PC-9 (cell line): ENCODE measurements at regions not wholly inside any gene's neighbourhood (a gene's known extent, or its start where the extent isn't known, plus 50 kb on each side); places are given as distances from the start of the nearest gene placed in this dataset.

Experiments used
- BruUV-seq: library from RNA; stranded (reverse); fragments of 400-500 nt; replicated peaks from 2 replicates; lab custom pipeline; 2021; lab: Mats Ljungman, UMichigan
- CTCF ChIA-PET: fragments of 300-600 bp; sonication (Branson Sonifier 250); formaldehyde crosslinking; loops from one replicate; lab custom pipeline; 2022; ENCODE audit warnings: antibody characterized with exemption; lab: Charles Lee
- POLR2A ChIA-PET: fragments of 300-600 bp; sonication (Branson Sonifier 250); formaldehyde crosslinking; loops from one replicate; lab custom pipeline; 2022; ENCODE audit warnings: antibody characterized with exemption; ENCODE audit not compliant: unreplicated experiment; lab: Charles Lee
- DNase-seq, 2 experiments: peaks; one replicate each; pipeline versions ENCODE4 v3.0.0 to v3.0.0-alpha.2; 2015 to 2022; ENCODE audit warnings: mixed read lengths in 1 of 2
- H2AFZ ChIP-seq: fragments of 200-600 bp; sonication (generic); 2 replicates; pipeline ENCODE4 v1.8.1; 2017; ENCODE audit warnings: antibody characterized with exemption
- H3F3A ChIP-seq: fragments of 200-600 bp; sonication (generic); 2 replicates; pipeline ENCODE4 v1.8.1; 2017; ENCODE audit warnings: antibody characterized with exemption, mild to moderate bottlenecking, low read depth; ENCODE audit not compliant: insufficient read depth
- H3K27ac ChIP-seq: fragments of 200-600 bp; sonication (generic); 2 replicates; pipeline ENCODE4 v1.6.1; 2016; ENCODE audit warnings: mixed run types
- H3K27me3 ChIP-seq: fragments of 200-600 bp; sonication (generic); 2 replicates; pipeline ENCODE4 v1.6.1; 2016; ENCODE audit warnings: low read depth, mixed run types; ENCODE audit not compliant: insufficient read depth
- H3K36me3 ChIP-seq: fragments of 200-600 bp; sonication (generic); 2 replicates; pipeline ENCODE4 v1.6.1; 2016; ENCODE audit warnings: low read depth, mixed run types
- H3K4me1 ChIP-seq: fragments of 200-600 bp; sonication (generic); replicated peaks from 2 replicates; pipeline ENCODE4 v1.6.1; 2016; ENCODE audit warnings: mixed run types; ENCODE audit not compliant: insufficient read depth
- H3K4me2 ChIP-seq: fragments of 200-600 bp; sonication (generic); 2 replicates; pipeline ENCODE4 v1.6.1; 2017; ENCODE audit warnings: mixed run types
- H3K4me3 ChIP-seq: fragments of 200-600 bp; sonication (generic); 2 replicates; pipeline ENCODE4 v1.6.1; 2016; ENCODE audit warnings: mixed run types
- H3K79me2 ChIP-seq: fragments of 200-600 bp; sonication (generic); 2 replicates; pipeline ENCODE4 v1.6.1; 2017; ENCODE audit warnings: low read depth, mixed run types
- H3K9me2 ChIP-seq: fragments of 200-600 bp; sonication (generic); 2 replicates; pipeline ENCODE4 v1.8.1; 2017; ENCODE audit warnings: mild to moderate bottlenecking; ENCODE audit not compliant: insufficient read depth
- H3K9me3 ChIP-seq: fragments of 200-600 bp; sonication (generic); 2 replicates; pipeline ENCODE4 v1.8.1; 2016; ENCODE audit warnings: low read depth; ENCODE audit not compliant: insufficient read depth
- H4K20me1 ChIP-seq: fragments of 200-600 bp; sonication (generic); 2 replicates; pipeline ENCODE4 v1.8.1; 2017; ENCODE audit not compliant: insufficient read depth
- CTCF ChIP-seq: fragments of 200-600 bp; sonication (generic); conservative IDR thresholded peaks from 2 replicates; pipeline ENCODE4 v1.6.1; 2017; ENCODE audit warnings: mixed run types, antibody characterized with exemption, mild to moderate bottlenecking, moderate library complexity
- EZH2 ChIP-seq: fragments of 200-600 bp; sonication (generic); IDR thresholded peaks from 2 replicates; pipeline ENCODE4 v1.8.0; 2017; ENCODE audit warnings: antibody characterized with exemption, low read depth
- intact Hi-C: fragments of 100-400 bp; cut with micrococcal nuclease; formaldehyde crosslinking; loops from one replicate; pipeline ENCODE4 v1.10.0; 2022; ENCODE audit not compliant: unreplicated experiment

GRCh38 chr2:67566285-67566684 is 169.2 kb downstream of the ETAA1 start:
- H3K9me2 ChIP-seq, result no peaks in the 10 kb centered on the region; the same call in 1 of the 2 replicates
- H3F3A ChIP-seq, result no peaks in the 10 kb centered on the region
- ChIA-PET CTCF (no interaction called here), POLR2A (no interaction called here)
- no peaks in the 10 kb centered on the region for H3K4me1 ChIP-seq
- no peak for DNase-seq
- 0 out of 2 replicates have a peak, but pooled peaks cover 4% of the 10 kb centered on the region for H3K9me3 ChIP-seq
- intact Hi-C loops, result no loop called here
- H3K4me2 ChIP-seq, result no peak overlapping the region
- no peaks in the 10 kb centered on the region for H3K79me2 ChIP-seq
- TF ChIP-seq CTCF (no peak), EZH2 (no peak)
- H3K27me3 ChIP-seq, result no peaks in the 10 kb centered on the region
- H4K20me1 ChIP-seq, result no peaks in the 10 kb centered on the region
- no peaks in the 10 kb centered on the region for H3K36me3 ChIP-seq
- no peak overlapping the region for H2AFZ ChIP-seq
- BruUV-seq, result no TSS peak
- no peak overlapping the region for H3K27ac ChIP-seq
- H3K4me3 ChIP-seq, result no peak overlapping the region

- Histone ChIP-seq H3K4me3 (no peak overlapping the region), H3F3A (no peaks in the 10 kb centered on the region), H3K9me2 (no peaks in the 10 kb centered on the region; the same call in 1 of the 2 replicates), H2AFZ (no peak overlapping the region), H3K79me2 (no peaks in the 10 kb centered on the region), H4K20me1 (no peaks in the 10 kb centered on the region), H3K27me3 (no peaks in the 10 kb centered on the region), H3K4me2 (no peak overlapping the region), H3K4me1 (no peaks in the 10 kb centered on the region), H3K27ac (no peak overlapping the region), H3K9me3 (0 out of 2 replicates have a peak, but pooled peaks cover 4% of the 10 kb centered on the region), H3K36me3 (no peaks in the 10 kb centered on the region)
- ChIA-PET POLR2A (no interaction called here), CTCF (no interaction called here)
- BruUV-seq, result no TSS peak
- no peak for TF ChIP-seq EZH2
- TF ChIP-seq CTCF, result no peak
- intact Hi-C loops, result no loop called here
- no peak for DNase-seq
Measured at GRCh38 chr2:67566958-67567635, 170.0 kb downstream of the ETAA1 start.

GRCh38 chr2:67567886-67568285 is 170.8 kb downstream of the ETAA1 start:
- H3K4me2 ChIP-seq, result no peak overlapping the region
- no peak overlapping the region for H3K4me3 ChIP-seq
- H4K20me1 ChIP-seq, result no peaks in the 10 kb centered on the region
- intact Hi-C loops, result no loop called here
- POLR2A ChIA-PET, result no interaction called here
- H3K27ac ChIP-seq, result no peak overlapping the region
- no peak overlapping the region for H2AFZ ChIP-seq
- H3K27me3 ChIP-seq, result no peaks in the 10 kb centered on the region
- no peaks in the 10 kb centered on the region for H3F3A ChIP-seq
- no peaks in the 10 kb centered on the region; the same call in 1 of the 2 replicates for H3K9me2 ChIP-seq
- DNase-seq, result no peak
- no TSS peak for BruUV-seq
- H3K79me2 ChIP-seq, result no peaks in the 10 kb centered on the region
- TF ChIP-seq EZH2 (no peak), CTCF (no peak)
- 0 out of 2 replicates have a peak, but pooled peaks cover 4% of the 10 kb centered on the region for H3K9me3 ChIP-seq
- H3K4me1 ChIP-seq, result no peaks in the 10 kb centered on the region
- CTCF ChIA-PET, result no interaction called here
- no peaks in the 10 kb centered on the region for H3K36me3 ChIP-seq
